Sigmoid colon (tissue), 6 donors: ENCODE measurements at regions not wholly inside any gene's neighbourhood (a gene's known extent, or its start where the extent isn't known, plus 50 kb on each side); places are given as distances from the start of the nearest gene placed in this dataset.
A peak's percentile ranks its signal among the peaks of the same experiment; 100 is the strongest.

Experiments
- DNase-seq: peaks from one replicate; pipeline ENCODE4 v3.0.0-alpha.2; 2019
- H3K27ac ChIP-seq, 4 donors: fragments of 200-600 bp; sonication (generic); one replicate each; pipeline ENCODE4 v1.5.1; 2016 to 2019; ENCODE audit warnings: mild to moderate bottlenecking in 1 of 4
- H3K27me3 ChIP-seq, 3 donors: fragments of 200-600 bp; sonication (generic); one replicate each; pipeline ENCODE4 v1.5.1; 2019; ENCODE audit warnings: mild to moderate bottlenecking in 1 of 3
- H3K36me3 ChIP-seq, 4 donors: fragments of 200-600 bp; sonication (generic); one replicate each; pipeline ENCODE4 v1.5.1; 2016 to 2019
- H3K4me1 ChIP-seq, 4 donors: fragments of 200-600 bp; sonication (generic); one replicate each; pipeline ENCODE4 v1.5.1; 2017 to 2019
- H3K4me3 ChIP-seq, 4 donors: fragments of 200-600 bp; sonication (generic); one replicate each; pipeline ENCODE4 v1.5.1; 2017 to 2019; ENCODE audit warnings: mild to moderate bottlenecking in 2 of 4, moderate library complexity in 1 of 4
- H3K9me3 ChIP-seq, 4 donors: fragments of 200-600 bp in 3 of 4; sonication (generic) in 3 of 4; one replicate each; pipeline versions ENCODE4 v1.5.1 to v1.6.1; 2013 to 2019
- CTCF ChIP-seq, 4 experiments: fragments of 450-650 bp in 3 of 4; fragments of 200-600 bp in 1 of 4; IDR thresholded peaks; one replicate each; pipeline ENCODE4 v1.5.1; 2016 to 2019; ENCODE audit warnings: antibody characterized with exemption in 4 of 4, mild to moderate bottlenecking in 3 of 4, moderate library complexity in 2 of 4
- EP300 ChIP-seq, 4 donors: sonication (generic); formaldehyde crosslinking; IDR thresholded peaks; one replicate each; pipeline ENCODE4 v1.6.1; 2017; ENCODE audit warnings: antibody characterized with exemption in 4 of 4
- POLR2A ChIP-seq, 2 donors: fragments of 450-650 bp; IDR thresholded peaks; one replicate each; pipeline ENCODE4 v1.6.1; 2016; ENCODE audit warnings: antibody characterized with exemption in 2 of 2, mild to moderate bottlenecking in 2 of 2, moderate library complexity in 2 of 2
- POLR2AphosphoS5 ChIP-seq, 4 donors: sonication (generic); formaldehyde crosslinking; IDR thresholded peaks; one replicate each; pipeline ENCODE4 v1.6.1; 2017; ENCODE audit warnings: antibody characterized with exemption in 4 of 4
- WGBS, 2 donors: extraction: QIAGEN DNeasy Blood & Tissue Kit; methylation state at CpG; one replicate each; pipeline ENCODE4 v1.1.7; 2013; 5-methylcytosine and 5-hydroxymethylcytosine counted together
- intact Hi-C: fragments of 100-400 bp; cut with DNase I; formaldehyde crosslinking; loops from one replicate; pipeline ENCODE4 v1.15.1; 2023
- donor health status: healthy with polysubstance abuse.
- donor health status: healthy.

- no peak for DNase-seq
- Histone ChIP-seq H3K27me3 (no peaks in the 10 kb centered on the region), H3K9me3 (no peaks in the 10 kb centered on the region), H3K27ac (no peak overlapping the region), H3K4me1 (peaks cover 0 to 32% (median 17%) of the 10 kb centered on the region in 4 donors), H3K36me3 (no peaks in the 10 kb centered on the region), H3K4me3 (no peak overlapping the region)
- 85 to 91% methylated on average over 7 of the region's 7 CpGs for WGBS, 2 donors
- TF ChIP-seq EP300 (IDR thresholded peaks at IDR 0.05), result no peak
- no peak for TF ChIP-seq CTCF (IDR thresholded peaks at IDR 0.05)
- no peak for TF ChIP-seq POLR2AphosphoS5 (IDR thresholded peaks at IDR 0.05)
- TF ChIP-seq POLR2A (IDR thresholded peaks at IDR 0.05), result no peak
- intact Hi-C loops, result no loop called here
Measured at GRCh38 chr5:56359809-56360685, 126.9 kb upstream of the ANKRD55 start.

- WGBS, 2 donors, result 34 to 72% methylated on average over 11 to 12 of the region's 12 CpGs
- Histone ChIP-seq H3K36me3 (no peaks in the 10 kb centered on the region), H3K27ac (peak overlapping the region in 1 of 4 donors; percentile 23), H3K4me3 (no peak overlapping the region), H3K4me1 (peaks cover 0 to 32% (median 17%) of the 10 kb centered on the region in 4 donors), H3K27me3 (no peaks in the 10 kb centered on the region), H3K9me3 (no peaks in the 10 kb centered on the region)
- no peak for DNase-seq
- TF ChIP-seq POLR2A (IDR thresholded peaks at IDR 0.05), result no peak
- peak in 1 of 4 donors; percentile 33 for TF ChIP-seq POLR2AphosphoS5 (IDR thresholded peaks at IDR 0.05)
- TF ChIP-seq CTCF (IDR thresholded peaks at IDR 0.05), result no peak
- TF ChIP-seq EP300 (IDR thresholded peaks at IDR 0.05), result no peak
- intact Hi-C loops, result no loop called here
Measured at GRCh38 chr5:56358703-56359681, 125.9 kb upstream of the ANKRD55 start.

- Histone ChIP-seq H3K36me3 (no peaks in the 10 kb centered on the region), H3K4me3 (no peak overlapping the region), H3K27ac (no peak overlapping the region), H3K27me3 (no peaks in the 10 kb centered on the region), H3K9me3 (no peaks in the 10 kb centered on the region), H3K4me1 (peaks cover 0 to 32% (median 17%) of the 10 kb centered on the region in 4 donors)
- WGBS, 2 donors, result 97% methylated on average over 1 of the region's 1 CpG
- intact Hi-C loops, result no loop called here
- DNase-seq, result no peak
- no peak for TF ChIP-seq POLR2AphosphoS5 (IDR thresholded peaks at IDR 0.05)
- TF ChIP-seq EP300 (IDR thresholded peaks at IDR 0.05), result no peak
- TF ChIP-seq POLR2A (IDR thresholded peaks at IDR 0.05), result no peak
- TF ChIP-seq CTCF (IDR thresholded peaks at IDR 0.05), result no peak
Measured at GRCh38 chr5:56358046-56358445, 124.9 kb upstream of the ANKRD55 start.

GRCh38 chr5:56357426-56357825 lies 124.3 kb upstream of the ANKRD55 start:
- H3K36me3 ChIP-seq, result no peaks in the 10 kb centered on the region
- H3K9me3 ChIP-seq, result no peaks in the 10 kb centered on the region
- TF ChIP-seq CTCF (IDR thresholded peaks at IDR 0.05) (no peak), EP300 (IDR thresholded peaks at IDR 0.05) (no peak), POLR2A (IDR thresholded peaks at IDR 0.05) (no peak), POLR2AphosphoS5 (IDR thresholded peaks at IDR 0.05) (no peak)
- peaks cover 0 to 32% (median 17%) of the 10 kb centered on the region in 4 donors for H3K4me1 ChIP-seq
- no peak overlapping the region for H3K4me3 ChIP-seq
- intact Hi-C loops, result no loop called here
- H3K27ac ChIP-seq, result no peak overlapping the region
- DNase-seq, result no peak
- no peaks in the 10 kb centered on the region for H3K27me3 ChIP-seq
